Lung (tissue), 1 donor: ENCODE measurements at regions not wholly inside any gene's neighbourhood (a gene's known extent, or its start where the extent isn't known, plus 50 kb on each side); places are given as distances from the start of the nearest gene placed in this dataset. TPM values are rescaled to one million over a fixed set of nuclear protein-coding genes. Genes with fewer than 3 reads are reported as not detected.

Experiments used
- small RNA-seq: library from RNA; depleted of rRNA; stranded (forward); fragments of <200 nt; gene quantifications from one replicate; pipeline ENCODE3, GENCODE V24; 2014; ENCODE audit warnings: low replicate concordance

Small RNA genes in the stretch of these regions (small RNA-seq; reads per million reads assigned to genes)
- not detected for gene RF00019
- gene RNU1-119P = not detected
